Effector memory CD4-positive, alpha-beta T cell (primary cell): ENCODE measurements at regions not wholly inside any gene's neighbourhood (a gene's known extent, or its start where the extent isn't known, plus 50 kb on each side); places are given as distances from the start of the nearest gene placed in this dataset.
"Not testable (repeated sequence)": the region's sequence is repeated elsewhere in the genome, so short reads cannot be mapped to it uniquely, and the experiment has no call there.

Source experiments
- DNase-seq, 3 donors: peaks; one replicate each; pipeline ENCODE4 v3.0.0-alpha.2; 2020
- H3K27ac ChIP-seq: 2 replicates; pipeline ENCODE4 v1.7.0; 2013; ENCODE audit warnings: mild to moderate bottlenecking, low read length, moderate library complexity; ENCODE audit not compliant: insufficient read depth, poor library complexity, severe bottlenecking
- H3K27me3 ChIP-seq: replicated peaks from 2 replicates; pipeline ENCODE4 v1.7.0; 2013; ENCODE audit warnings: mild to moderate bottlenecking, low read length; ENCODE audit not compliant: insufficient read depth, control insufficient read depth, poor library complexity, severe bottlenecking
- H3K36me3 ChIP-seq: 2 replicates; pipeline ENCODE4 v1.7.0; 2013; ENCODE audit warnings: mild to moderate bottlenecking, low read length, moderate library complexity; ENCODE audit not compliant: control insufficient read depth, insufficient read depth
- H3K4me1 ChIP-seq: 2 replicates; pipeline ENCODE4 v1.7.0; 2013; ENCODE audit warnings: low read length, mild to moderate bottlenecking; ENCODE audit not compliant: control insufficient read depth, insufficient read depth, poor library complexity, severe bottlenecking
- H3K4me3 ChIP-seq: 2 replicates; pipeline ENCODE4 v1.7.0; 2013; ENCODE audit warnings: low read length, low read depth, mild to moderate bottlenecking; ENCODE audit not compliant: insufficient read depth, poor library complexity, severe bottlenecking
- H3K9me3 ChIP-seq: 2 replicates; pipeline ENCODE4 v1.7.0; 2013; ENCODE audit warnings: mild to moderate bottlenecking, low read length, moderate library complexity; ENCODE audit not compliant: control insufficient read depth

DNA sequence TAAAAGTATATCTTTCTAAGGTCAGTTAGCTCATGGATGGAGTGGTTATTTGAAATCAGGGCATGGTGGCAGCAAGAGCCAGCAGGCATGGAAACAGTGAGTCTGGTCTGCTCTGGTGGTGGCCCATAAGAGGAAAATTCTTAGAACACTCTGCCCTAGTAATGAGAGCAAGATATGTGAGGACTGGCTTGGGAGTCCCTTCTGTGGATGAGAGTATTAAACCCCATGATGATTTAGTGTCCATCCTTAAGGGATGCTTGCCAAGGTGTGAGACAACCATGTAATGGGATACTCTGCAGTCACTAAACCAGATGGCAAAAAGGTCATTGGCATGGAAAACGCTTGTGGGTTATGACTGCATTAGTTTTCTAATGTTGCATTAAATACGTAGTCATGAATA is 269.9 kb downstream of the BCL2L11 start:
- H3K27ac ChIP-seq, H3K27me3 ChIP-seq, H3K4me1 ChIP-seq, H3K4me3 ChIP-seq, H3K36me3 ChIP-seq, H3K9me3 ChIP-seq, DNase-seq: not testable (repeated sequence)

DNA sequence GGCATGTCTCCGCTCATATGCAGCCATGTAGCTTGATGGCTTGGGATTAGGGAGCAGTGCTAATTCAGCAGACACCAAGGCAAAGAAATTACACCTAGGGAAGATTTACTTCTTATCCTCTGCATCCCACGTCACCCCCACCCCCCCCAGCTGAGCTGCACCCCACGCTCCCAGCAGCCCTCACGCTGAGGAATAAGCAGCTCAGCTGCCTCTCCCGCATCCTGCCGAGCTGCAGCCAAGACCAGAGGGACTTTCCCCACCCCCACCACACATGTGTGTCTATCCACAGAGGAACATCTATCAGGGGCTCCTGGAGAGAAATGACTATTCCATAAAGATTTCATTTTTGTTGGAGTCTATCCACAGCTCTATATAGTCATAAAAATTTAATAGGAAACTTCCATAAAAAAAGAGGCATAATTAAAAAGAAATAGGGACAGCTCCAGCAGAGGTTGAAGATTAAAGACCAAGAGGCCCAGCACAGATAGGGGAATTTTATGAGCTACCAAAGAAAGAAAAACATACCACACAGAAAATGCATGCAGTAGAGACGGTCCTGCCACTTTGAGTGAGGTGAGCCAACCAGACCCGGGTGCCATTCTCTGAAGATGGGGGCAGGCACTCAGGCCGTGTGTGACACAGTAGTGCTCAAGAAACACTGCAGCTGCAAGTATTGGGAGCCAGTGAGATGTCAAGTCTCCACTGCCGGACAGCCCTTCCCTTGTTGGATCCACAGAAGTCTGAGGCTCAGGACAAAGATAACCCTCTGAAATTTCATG is 274.8 kb downstream of the BCL2L11 start:
- not testable (repeated sequence) for H3K4me1 ChIP-seq, H3K9me3 ChIP-seq, H3K4me3 ChIP-seq, H3K27me3 ChIP-seq, H3K36me3 ChIP-seq, H3K27ac ChIP-seq
- peak in 1 of 3 donors; percentile 9 for DNase-seq

- H3K4me1 ChIP-seq, H3K9me3 ChIP-seq, H3K36me3 ChIP-seq, H3K4me3 ChIP-seq, DNase-seq, H3K27ac ChIP-seq, H3K27me3 ChIP-seq: not testable (repeated sequence)
Observed at GRCh38 chr2:111400598-111401253, 280.0 kb downstream of the BCL2L11 start.

DNA sequence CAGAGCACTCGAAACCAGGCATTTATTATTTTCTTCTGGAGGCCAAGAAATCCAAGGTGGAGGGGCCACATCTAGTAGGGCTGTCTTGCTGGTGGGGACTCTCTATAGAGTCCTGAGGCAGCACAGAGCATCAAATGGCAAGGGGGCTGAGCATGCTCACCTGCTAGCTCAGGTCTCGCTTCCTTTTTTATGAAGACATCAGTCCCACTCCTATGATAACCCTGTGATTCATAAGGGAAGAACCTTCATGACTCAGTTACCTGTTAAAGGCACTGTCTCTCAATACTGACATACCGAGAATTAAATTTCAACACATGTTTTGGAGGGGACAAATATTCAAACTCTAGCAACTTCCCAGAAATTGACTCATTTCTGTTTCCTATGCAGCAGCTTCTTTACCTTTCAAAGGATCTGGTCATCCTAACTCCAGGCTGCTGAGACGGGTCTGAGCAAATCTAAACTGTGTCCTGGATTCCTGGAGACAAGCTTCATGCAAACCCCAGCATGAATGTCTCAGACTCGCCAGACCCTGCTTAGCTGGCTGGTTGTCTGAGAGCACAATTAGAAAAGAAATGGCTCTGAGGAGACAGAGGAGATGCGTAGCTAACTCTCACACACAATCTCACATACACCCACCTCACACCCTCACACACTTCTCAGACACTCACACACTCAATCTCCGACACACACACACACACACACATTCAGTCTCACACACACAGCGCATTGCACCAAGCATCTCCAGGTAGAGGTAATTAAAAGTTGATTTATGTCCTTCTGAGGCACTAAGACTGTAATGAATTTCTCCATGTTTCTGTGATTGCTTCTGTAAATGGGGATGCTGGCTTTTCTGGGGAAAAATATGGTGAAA is 280.8 kb downstream of the BCL2L11 start:
- not testable (repeated sequence) for H3K36me3 ChIP-seq, H3K4me3 ChIP-seq, H3K27me3 ChIP-seq, DNase-seq, H3K27ac ChIP-seq, H3K9me3 ChIP-seq, H3K4me1 ChIP-seq

- not testable (repeated sequence) for DNase-seq, H3K27me3 ChIP-seq, H3K9me3 ChIP-seq, H3K4me3 ChIP-seq, H3K27ac ChIP-seq, H3K36me3 ChIP-seq, H3K4me1 ChIP-seq
Observed at GRCh38 chr2:111402450-111402849, 281.7 kb downstream of the BCL2L11 start.

GRCh38 chr2:111403287-111403686 is 282.6 kb downstream of the BCL2L11 start:
- not testable (repeated sequence) for H3K4me1 ChIP-seq, H3K4me3 ChIP-seq, H3K27ac ChIP-seq, H3K27me3 ChIP-seq, H3K36me3 ChIP-seq, H3K9me3 ChIP-seq, DNase-seq

DNA sequence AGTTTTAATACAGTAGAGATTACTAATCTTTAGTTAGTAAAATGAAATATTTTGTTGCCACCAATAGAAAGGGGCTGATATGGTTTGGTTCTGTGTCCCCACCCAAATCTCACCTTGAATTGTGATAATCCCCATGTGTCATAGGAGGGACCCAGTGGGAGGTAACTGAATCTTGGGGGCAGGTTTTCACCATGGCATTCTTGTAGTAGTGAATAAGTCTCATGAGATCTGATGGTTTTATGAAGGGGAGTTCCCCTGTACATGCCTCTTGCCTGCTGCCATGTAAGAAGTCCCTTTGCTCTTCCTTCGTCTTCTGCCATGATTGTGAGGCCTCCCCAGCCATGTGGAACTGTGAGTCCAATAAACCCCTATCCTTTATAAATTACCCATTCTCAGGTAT is 285.9 kb downstream of the BCL2L11 start:
- not testable (repeated sequence) for DNase-seq

GRCh38 chr2:111407632-111408194 is 287.0 kb downstream of the BCL2L11 start:
- not testable (repeated sequence) for DNase-seq

More for the DNA sequence above, 285.9 kb downstream of the BCL2L11 start:
- not testable (repeated sequence) for H3K27ac ChIP-seq, H3K36me3 ChIP-seq, H3K9me3 ChIP-seq, H3K4me1 ChIP-seq, H3K4me3 ChIP-seq, H3K27me3 ChIP-seq

DNA sequence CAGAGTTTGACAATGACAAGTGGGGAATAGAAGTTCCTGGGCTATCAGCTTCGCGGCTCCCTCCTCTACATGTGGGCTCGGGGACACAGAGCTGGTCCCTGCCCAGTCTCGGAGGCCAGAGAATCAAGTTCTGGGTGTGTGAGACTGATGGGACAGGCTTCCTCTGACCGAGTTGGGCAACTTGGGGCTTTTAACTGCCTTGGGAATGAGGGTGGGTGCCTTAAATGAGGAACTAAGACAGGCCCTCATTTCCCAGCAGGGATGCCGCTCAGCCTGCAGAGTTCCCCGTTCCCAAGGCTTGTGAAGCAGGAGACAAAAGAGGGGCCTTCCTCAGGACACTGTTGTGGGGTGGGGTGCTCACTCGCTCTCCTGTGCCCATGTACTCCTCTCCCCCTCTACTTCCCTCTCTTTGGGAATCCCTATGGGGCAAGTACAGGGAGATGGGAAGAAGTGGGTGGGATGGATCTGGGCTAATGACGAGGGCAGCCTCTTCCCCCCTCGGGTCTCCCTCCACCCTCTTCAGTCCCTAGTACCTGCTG is 290.2 kb downstream of the BCL2L11 start:
- not testable (repeated sequence) for H3K36me3 ChIP-seq, H3K9me3 ChIP-seq, H3K27ac ChIP-seq, DNase-seq, H3K27me3 ChIP-seq, H3K4me3 ChIP-seq, H3K4me1 ChIP-seq

More at GRCh38 chr2:111407632-111408194, 287.0 kb downstream of the BCL2L11 start:
- not testable (repeated sequence) for H3K36me3 ChIP-seq, H3K4me3 ChIP-seq, H3K9me3 ChIP-seq, H3K27me3 ChIP-seq, H3K27ac ChIP-seq, H3K4me1 ChIP-seq
